ENCODE measurements at regions not wholly inside any gene's neighbourhood (a gene's known extent, or its start where the extent isn't known, plus 50 kb on each side); places are given as distances from the start of the nearest gene placed in this dataset.

DNA sequence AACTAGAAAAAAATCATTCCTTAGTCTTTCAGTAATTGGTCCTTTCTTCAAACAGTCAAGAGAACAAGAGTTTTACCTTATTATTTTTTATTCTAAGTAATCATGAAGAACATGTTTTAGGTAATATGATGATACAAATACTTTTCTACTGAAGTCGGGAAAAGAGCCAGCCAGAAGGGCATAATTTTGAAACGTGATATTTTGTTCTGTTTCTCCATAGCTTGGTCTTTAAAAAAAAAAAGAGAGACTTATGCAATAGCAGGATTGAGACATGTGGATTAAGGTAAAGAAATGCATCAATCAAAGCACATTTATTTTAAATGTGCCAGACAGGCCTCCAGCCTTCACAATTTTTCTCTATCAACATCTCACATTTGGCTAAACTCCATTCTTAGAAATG is 1016.8 kb downstream of the CNTNAP5 start:
- no peak for DNase-seq (ENCODE audit: low read depth in 1 of 2, low spot score in 1 of 2)

DNA sequence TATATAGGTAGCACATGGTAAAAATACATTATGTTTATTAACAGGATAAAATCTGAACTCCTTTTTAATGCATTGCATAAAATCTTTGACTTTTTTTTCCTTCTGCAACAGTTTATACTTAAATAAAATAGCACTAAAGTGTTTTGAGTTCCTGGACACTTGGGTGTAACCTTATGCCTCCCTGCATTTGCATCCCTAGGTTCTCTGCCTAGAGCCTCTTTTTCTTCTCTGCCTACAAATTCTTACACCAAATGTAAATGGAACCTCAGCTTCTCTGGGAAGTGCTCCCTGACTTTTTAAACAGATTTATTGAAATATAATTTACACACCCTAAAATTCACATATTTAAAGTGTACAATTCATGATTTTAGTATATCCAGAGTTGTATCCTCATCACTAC is 1017.6 kb downstream of the CNTNAP5 start:
- DNase-seq (ENCODE audit: low read depth in 1 of 2, low spot score in 1 of 2): no peak

DNA sequence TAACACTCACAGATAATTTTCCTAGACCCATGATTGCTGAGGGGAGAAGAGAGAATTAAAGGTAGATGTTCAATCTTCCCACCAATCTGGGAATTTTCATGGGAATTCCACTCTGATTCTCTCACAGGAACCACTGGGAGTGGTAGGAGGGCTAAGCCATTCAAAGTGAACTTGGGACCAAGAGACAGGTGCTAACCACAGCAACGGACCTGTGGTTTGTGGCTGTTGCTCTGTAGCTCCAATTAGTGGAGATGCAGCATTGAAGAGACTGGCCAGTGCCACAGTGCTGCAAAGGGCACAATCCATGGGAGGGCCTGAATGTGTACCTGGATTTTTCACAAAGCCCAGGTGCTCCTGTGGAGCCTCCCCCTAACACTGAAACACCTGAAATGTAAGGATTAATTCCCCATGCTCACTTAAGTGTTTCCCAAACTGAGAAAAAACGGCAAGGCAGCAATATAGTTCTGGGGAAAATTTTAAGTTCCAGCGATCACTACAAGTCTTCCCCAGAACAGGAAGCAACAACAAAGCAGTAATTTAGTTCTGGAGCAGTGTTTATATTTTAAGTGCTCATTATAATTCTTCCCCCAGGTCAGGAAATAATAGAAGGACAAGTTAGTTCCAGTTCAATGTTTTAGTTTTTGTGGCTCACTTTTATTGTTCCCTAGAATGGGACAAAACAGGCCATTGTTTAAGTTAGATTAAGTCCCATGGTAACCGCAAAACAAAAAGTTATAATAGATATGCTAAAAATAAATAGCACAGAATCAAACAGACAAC is 1045.8 kb downstream of the CNTNAP5 start:
- no peak for DNase-seq (ENCODE audit: low read depth in 1 of 2, low spot score in 1 of 2)

DNA sequence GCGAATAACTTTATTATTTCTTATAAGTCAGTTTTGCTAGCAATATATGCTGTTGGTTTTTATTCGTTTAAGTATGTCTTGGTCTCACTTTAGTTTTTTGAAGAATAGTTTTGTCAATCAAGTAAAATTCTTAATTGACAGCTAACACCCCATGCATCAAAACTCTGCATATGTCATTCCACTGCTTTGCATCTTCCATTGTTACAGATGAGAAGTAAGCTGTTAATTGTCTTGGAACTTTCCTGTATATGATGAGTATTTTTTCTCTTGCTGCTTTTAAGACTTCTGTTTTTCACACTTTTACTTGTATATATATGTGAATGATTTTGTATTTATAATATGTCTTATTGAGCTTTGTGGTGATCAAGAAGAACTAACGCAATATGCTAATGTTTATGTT is 1048.4 kb downstream of the CNTNAP5 start:
- DNase-seq (ENCODE audit: low read depth in 1 of 2, low spot score in 1 of 2): no peak

DNA sequence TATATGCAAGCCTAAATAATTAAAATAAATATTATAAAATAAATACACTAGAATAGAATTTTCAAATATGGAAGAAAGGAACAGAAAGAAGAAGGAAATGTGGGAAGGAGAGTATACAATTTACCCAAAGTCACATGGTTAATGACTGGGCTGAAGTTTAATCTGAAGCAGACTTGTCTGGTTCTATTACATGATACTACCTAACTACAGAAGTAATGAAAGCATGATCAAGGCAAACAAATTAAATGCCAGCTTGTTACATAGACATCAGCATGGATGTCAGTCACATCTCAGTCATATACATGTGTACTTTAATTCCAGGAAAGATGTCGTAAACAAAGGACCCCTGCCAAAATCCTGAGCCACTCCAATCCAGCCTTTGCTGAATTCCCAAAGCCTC is 1060.8 kb downstream of the CNTNAP5 start:
- no peak for DNase-seq (ENCODE audit: low read depth in 1 of 2, low spot score in 1 of 2)

DNA sequence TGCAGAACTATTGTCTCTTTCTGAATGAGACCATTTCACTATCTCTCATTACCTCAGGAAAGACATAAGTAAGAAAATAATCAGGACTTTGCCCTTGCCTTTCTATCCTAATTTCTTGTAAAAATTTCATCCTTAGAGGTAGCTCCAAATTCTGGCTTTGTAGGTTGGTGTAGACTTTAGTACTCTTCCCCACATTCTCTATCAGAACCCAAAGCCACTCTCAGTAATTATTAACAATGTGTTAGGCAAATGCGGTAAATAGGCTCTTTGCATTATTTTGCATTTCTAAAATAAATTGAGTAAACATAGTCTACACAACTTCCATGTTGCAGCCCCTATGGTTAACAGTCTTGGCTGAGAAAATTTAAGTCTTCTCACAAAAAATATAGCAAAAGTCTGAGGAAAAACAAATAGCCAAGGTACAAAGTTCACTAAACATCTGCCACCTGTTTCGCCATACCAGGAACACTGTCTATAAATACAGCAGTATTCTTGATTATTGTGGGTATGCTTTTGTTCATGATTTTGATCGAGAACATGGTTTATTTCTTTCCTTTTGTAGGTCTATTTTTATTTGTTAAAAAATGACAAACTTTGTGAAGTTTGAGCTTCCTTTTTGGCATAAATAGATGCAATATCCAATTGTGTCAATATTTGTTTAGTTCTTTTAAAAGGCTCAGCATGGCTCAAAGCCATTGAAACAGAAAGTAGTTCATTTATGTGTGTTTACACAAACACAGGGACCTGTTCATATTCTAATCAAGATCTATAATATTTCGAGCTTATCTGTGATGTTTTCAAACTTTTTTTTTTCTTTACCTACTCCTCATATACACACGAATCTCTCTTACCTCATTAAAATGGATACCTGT is 1061.5 kb downstream of the CNTNAP5 start:
- DNase-seq (ENCODE audit: low read depth in 1 of 2, low spot score in 1 of 2): no peak

DNA sequence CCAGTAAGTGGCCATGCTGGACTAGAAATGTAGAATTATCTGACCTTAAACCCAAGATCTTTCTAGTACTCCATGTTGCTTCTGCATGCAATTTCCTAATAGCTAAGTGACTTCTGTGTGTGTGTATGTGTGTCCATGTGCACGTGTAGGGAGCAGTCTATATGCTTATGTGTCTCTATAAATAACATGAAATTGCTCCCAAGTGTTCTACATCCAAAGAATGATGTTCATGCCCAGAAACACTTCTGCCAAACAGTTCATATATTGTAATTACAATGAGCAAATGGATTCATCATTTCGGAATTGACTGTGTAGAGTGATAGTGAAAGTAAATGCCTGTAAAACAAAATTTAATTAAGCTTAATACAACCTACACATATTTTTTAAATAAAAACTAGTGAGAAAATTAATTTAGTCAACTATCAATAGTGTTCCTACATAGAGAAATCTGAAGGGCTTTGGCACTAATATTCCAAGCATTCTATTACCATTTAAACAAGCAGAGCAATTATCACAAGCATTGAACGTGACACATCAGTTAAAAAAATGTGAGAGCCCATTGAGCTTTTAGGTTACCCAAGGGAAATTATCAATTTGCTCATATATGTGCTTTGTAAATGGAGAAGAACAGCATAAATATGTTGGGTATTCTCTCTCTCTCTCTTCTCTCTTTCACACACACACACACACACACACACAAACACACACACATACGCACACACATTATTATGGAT is 1067.4 kb downstream of the CNTNAP5 start:
- no peak for DNase-seq (ENCODE audit: low read depth in 1 of 2, low spot score in 1 of 2)

DNA sequence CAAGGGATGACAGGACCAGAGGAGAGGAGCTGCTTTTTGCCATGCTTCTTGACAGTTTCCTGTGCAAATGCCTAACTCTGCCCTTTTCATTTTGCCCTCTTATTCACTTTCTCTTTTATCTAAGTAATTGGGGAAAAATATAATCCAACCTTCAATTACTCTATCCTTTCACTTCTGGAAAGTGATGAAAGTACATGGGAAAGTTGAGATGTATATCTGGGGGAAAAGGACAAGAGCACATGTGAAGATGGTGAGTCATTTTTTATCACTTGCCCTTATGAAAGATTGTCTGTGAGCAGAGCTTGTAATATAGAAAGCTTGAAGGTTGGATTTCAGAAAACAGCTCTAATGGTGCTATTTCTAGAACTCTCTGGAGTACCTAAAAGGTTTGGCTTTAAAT is 1070.7 kb downstream of the CNTNAP5 start:
- no peak for DNase-seq (ENCODE audit: low read depth in 1 of 2, low spot score in 1 of 2)

DNA sequence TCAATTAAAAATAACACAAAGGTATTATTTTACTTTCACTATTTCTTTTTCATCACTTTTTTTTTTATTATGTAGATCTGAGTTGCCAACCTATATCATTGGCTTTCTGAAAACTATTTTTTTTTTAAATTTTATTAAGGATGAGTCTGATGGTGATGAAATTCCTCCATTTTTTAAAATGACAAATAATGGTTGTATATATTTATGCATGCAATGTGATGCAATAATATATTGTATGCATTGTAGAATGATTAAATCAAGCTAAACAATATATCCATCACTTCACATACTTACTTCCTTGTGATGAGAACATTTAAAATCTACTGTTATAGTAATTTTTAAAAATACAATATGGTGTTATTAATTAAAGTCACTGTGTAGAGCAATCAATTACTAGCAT is 1081.6 kb downstream of the CNTNAP5 start:
- DNase-seq (ENCODE audit: low read depth in 1 of 2, low spot score in 1 of 2): no peak

DNA sequence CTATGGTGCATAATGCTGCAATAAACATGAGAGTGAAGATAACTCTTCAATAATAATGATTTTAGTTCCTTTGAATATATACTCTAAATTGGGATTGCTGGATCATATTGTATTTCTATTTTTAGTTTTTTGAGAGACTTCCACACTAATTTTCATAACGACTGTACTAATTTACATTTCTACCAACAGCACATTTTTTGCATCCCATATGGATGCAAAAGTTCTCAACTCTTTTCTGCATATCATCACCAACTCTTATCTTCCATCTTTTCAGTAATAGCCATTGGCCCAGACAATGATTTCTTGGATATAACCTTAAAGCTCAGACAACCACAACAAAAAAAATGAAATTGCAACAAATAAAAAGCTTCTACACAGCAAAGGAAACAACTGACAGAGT is 1082.4 kb downstream of the CNTNAP5 start:
- no peak for DNase-seq (ENCODE audit: low read depth in 1 of 2, low spot score in 1 of 2)

DNA sequence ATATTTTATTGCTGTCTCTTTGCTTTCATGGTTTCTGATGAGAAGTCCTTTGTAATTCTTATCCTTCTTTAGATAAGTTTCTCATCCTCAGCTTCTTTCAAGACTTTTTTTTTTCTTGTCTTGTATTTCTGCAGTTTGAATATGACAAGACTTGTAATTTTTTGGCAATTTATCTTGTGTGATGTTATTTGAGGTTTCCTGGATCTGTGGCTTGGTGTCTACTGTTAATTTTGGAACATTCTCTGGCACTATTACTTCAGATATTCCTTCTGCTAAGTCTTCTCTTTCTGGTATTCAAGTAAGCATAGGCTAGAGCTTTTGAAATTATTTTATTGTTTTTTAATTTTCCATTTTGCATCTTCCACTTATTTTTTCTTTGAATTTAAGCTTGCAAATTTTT is 1083.2 kb downstream of the CNTNAP5 start:
- DNase-seq (ENCODE audit: low read depth in 1 of 2, low spot score in 1 of 2): no peak

DNA sequence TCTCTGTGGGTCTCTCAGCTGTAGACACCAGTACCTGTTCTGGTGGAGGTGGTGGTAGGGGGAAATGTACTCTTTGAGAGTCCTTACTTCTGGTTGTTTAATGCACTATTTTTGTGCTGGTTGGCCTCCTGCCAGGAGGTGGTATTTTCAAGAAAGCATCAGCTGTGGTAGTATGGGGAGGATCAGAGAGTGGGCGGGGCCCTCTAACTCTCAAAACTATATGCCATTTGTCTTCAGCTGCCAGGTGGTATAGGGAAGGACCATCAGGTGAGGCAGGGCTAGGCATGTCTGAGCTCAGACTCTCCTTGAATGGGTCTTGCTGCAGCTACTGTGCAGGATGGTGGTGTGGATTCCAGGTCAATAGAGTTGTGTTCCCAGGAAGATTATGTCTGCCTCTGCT is 1100.8 kb downstream of the CNTNAP5 start:
- no peak for DNase-seq (ENCODE audit: low read depth in 1 of 2, low spot score in 1 of 2)

DNA sequence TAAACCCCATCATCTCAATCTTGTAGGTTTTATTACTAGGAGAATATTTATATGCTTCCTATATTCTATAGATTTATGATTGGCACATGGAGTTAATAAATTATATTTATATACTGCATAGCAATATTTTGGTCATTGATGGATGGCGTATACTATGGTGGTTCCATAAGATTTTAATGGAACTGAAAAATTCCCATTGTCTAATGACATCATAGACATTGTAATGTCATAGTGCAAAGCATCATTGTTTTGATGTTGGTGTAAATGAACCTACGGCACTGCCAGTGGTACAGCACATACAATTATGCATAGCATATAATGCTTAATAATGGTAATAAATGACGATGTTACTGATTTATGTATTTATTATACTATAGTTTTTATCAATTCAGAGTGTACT is 1135.9 kb downstream of the CNTNAP5 start:
- DNase-seq (ENCODE audit: low read depth in 1 of 2, low spot score in 1 of 2): no peak

DNA sequence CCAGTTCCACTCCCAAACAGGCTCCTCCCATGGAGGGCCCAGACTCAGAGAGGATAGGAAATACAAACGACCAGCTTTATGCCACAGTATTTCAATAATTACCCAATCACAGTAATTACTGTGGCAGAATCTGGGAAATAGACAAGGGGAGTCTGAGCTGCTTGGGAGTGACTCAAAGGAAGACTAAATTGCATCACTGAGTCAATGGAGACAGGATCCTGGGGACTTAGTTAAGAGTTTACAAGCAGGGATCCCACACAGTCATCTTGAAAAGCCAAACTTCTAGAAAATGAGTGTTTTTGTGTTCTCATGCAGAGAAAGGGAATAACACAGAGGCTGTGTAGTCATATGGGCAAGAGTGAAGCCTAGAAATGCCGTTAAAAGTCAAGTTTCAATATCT is 1142.1 kb downstream of the CNTNAP5 start:
- no peak for DNase-seq (ENCODE audit: low read depth in 1 of 2, low spot score in 1 of 2)

DNA sequence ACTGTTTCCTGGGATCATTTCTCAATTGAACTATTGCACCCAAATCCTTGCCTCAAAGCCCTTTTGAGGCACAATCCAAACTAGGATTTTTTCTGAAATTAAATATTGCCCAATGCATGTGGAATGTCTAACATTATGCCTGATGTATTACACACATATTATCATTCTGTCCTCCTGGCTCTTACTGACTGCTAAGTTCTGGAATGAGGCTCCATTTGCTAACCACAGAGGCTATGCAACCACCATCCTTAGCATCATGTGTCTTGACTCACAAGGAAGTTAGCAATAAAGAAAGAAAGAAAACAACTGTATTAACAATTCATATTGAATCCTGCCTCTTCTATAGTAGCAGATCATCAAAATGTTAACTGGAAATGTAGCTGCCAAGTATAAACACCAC is 1142.7 kb downstream of the CNTNAP5 start:
- DNase-seq (ENCODE audit: low read depth in 1 of 2, low spot score in 1 of 2): no peak

DNA sequence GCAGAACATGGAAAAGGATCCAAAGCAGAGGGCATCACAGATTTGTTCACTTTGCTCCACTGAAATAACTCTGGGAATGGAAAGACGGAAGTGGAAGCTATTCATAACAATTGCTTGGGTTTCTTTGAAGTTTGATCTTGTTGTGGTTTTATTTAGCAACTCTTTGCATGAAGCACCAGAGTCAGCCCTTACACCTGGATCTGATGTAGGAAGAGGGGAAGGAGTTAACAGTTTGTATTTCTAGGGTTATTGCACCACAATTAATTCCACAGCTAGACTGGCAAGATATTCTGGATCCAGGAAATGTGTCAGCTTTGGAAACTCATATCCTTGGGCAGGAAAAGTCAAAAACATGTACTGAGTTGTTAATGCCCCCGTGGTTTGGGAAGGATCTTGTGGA is 1143.4 kb downstream of the CNTNAP5 start:
- no peak for DNase-seq (ENCODE audit: low read depth in 1 of 2, low spot score in 1 of 2)

DNA sequence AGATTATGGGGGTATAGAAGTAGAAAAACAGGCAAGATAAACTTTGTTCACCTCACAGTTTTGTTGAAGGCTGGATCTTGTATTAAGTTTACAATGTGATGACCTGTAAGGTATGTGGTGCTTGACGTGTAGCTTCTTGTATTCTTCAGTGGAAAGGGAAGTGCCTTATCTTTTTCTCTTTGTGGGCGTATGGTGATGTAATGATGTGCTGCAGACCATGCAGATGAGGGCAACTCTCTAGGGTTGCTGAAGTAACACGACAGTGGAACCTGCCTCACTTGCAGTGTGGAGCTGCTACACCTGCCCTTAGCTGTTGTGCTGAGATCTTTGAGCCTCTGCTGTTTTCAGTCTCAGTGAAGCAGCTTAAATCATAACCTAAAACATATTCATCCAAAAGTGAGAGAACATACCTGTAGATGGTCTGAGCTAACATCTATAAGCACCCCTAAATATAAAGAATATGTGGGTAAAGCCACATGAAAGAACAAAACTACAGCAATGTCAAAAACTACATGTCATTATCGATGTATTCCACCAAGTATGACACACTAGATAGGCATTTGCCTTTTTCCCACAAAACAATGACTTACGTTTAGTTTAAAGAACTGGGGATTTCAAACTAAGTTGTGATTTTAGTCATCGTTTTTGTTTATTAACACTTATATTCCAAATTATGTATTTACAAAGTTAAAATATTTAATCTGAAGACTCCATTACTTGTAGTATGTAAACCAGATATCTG is 1144.1 kb downstream of the CNTNAP5 start:
- no peak for DNase-seq (ENCODE audit: low read depth in 1 of 2, low spot score in 1 of 2)

DNA sequence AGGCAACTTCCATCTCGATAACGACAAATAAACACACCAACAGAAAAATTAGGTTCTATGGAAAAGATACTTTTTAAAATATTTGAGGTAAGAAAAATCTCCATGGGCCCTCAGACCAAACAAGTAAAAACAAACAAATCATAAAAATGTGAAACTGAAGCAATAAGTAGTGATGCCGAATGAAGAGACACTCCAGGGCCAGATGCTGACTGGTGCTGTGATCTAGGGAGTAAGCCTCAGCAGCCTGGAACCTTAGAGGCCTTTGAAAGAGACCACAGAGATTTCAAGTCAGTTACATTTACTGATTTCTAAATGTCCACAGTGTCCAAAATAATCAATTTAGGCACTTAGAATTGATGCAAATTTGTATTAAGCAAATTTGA is 1144.7 kb downstream of the CNTNAP5 start:
- no peak for DNase-seq (ENCODE audit: low read depth in 1 of 2, low spot score in 1 of 2)

DNA sequence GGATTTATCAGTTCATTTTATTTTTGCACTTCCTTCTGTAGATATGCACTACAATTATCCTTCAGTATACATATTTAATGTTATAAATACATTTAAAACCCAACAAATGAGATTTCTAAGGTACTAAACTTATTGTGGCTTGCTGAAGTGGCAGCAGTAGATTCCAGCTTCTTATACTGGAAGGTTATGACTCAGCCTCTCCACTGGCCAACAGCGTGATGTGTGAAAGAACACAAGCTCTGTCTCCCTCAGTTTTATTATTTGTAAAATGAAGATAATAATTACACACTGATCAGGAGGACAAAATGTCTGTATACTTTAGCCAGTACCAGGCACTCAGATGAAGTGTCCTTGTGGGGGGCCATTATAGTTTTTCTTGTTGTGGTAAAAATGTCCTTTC is 1147.1 kb downstream of the CNTNAP5 start:
- DNase-seq (ENCODE audit: low read depth in 1 of 2, low spot score in 1 of 2): no peak

DNA sequence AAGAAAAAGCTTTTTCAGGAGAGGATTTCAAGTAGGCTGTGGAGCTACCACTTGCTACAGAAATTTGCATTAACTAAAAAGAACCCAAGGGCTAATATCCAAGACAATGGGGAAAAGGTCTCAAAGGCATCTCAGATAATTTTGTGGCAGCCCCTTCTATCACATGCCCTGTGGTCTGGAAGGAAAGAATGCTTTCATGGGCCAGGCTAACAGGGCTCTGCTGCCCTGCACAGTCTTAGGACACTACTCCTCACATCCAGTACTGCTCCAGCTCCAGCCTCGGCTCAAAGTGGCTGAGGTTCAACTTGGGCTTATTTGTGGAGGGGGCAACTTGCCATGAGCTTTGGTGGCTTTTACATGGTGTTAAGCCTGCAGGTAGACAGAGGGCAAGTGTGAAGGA is 1150.3 kb downstream of the CNTNAP5 start:
- DNase-seq (ENCODE audit: low read depth in 1 of 2, low spot score in 1 of 2): no peak

DNA sequence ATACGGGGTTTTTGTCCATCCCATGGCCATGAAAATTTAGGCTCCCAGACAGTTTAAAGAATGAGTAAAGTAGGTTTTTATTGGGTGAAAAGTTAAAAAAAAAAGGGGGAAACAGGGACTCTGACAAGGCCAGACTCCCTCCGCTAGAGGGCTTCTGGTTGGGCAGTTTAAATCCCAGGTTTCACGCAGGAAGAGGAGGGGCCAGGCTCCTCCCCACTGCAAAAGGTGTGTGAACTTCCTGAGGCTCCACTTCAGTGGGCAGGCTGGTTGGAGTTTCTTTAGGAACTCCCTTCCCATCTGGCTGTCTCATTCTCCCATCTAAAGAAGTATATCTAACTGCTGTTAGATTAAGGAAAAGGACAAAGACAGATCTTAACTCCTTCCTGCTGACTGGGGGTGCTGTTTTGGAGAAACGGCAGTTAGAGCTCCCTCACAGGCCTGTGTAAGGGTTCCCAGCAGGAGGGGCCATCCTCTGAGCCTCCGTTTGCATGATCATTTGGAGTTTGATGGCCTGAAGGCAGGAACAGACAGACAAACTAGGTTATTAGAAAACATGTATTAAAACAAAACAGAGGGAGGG is 1160.7 kb downstream of the CNTNAP5 start:
- DNase-seq (ENCODE audit: low read depth in 1 of 2, low spot score in 1 of 2): no peak

Data from activated T-helper 1 cell treated with anti-CD3 and anti-CD28 coated beads, Interleukin-2, amount 50 U/mL, for 16 hours (primary cell).